Lower lobe of right lung (tissue), 2 donors: ENCODE measurements at regions not wholly inside any gene's neighbourhood (a gene's known extent, or its start where the extent isn't known, plus 50 kb on each side); places are given as distances from the start of the nearest gene placed in this dataset.

ENCODE experiments used
- ATAC-seq, 2 donors: fragments of 200-7000 bp; cut with Tn5 transposase; one replicate each; pipeline ENCODE4 v1.9.1; 2020 to 2022; ENCODE audit warnings: mild to moderate bottlenecking in 2 of 2, moderate library complexity in 2 of 2
- DNase-seq: peaks from one replicate; pipeline ENCODE4 v3.0.0-alpha.2; 2020
- H3K27ac ChIP-seq: fragments of 200-600 bp; one replicate; pipeline ENCODE4 v1.8.0; 2022
- H3K27me3 ChIP-seq: fragments of 200-600 bp; one replicate; pipeline ENCODE4 v1.8.0; 2022; ENCODE audit warnings: low read depth
- H3K36me3 ChIP-seq: fragments of 200-600 bp; one replicate; pipeline ENCODE4 v1.8.0; 2022; ENCODE audit warnings: mild to moderate bottlenecking
- H3K4me1 ChIP-seq: fragments of 200-600 bp; one replicate; pipeline ENCODE4 v1.8.0; 2022
- H3K4me3 ChIP-seq: fragments of 200-600 bp; one replicate; pipeline ENCODE4 v1.8.0; 2022; ENCODE audit warnings: mild to moderate bottlenecking
- H3K9me3 ChIP-seq: fragments of 200-600 bp; one replicate; pipeline ENCODE4 v1.8.0; 2022
- intact Hi-C: fragments of 100-400 bp; cut with DNase I; formaldehyde crosslinking; loops from one replicate; pipeline ENCODE4 v1.11.0; 2022
- TF ChIP-seq, protein P1 (sequence below): fragments of 200-600 bp; IDR thresholded peaks from one replicate; pipeline ENCODE4 v1.8.0; 2022; ENCODE audit warnings: antibody characterized with exemption, mild to moderate bottlenecking
- donor health status: DM: no; HTN: yes; CAD: no; lungs with severe emphysema.

DNA sequence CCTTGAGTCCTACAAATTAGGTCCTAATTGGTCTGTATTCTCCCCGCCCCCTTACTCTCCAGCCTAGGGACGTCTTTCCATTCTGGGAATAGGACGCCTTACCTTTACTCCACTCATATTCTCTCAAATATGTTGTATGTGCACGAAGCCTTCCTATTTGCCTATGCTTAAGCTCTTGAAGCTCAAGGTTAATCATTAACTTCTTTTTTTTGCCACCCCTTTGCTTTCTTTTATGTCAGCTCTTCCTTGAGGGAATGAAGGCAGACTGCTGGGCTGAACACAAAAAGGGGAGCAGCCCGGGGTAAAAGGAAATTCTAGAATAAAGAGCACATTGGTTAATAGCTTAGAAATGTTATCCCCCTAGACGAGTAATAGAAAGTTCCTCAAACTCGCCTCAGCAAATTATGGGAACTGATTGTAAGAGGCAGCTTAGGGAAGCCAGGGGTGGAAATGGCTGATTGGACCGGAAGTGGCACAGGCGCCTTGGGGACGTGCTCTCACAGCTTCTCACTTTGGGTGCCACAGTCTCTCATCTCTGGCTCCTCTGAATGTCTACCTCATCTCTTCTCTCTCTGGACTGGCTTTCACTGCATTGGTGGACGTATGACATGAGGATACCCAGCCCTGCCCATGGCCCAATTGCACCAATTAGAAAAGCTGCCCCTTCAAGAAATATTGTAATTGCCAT, 122.3 kb upstream of the IL12B start:
- intact Hi-C loops = no loop called here
- peak; percentile 26 to 44 for ATAC-seq
- no peaks in the 10 kb centered on the region for H3K9me3 ChIP-seq

DNA sequence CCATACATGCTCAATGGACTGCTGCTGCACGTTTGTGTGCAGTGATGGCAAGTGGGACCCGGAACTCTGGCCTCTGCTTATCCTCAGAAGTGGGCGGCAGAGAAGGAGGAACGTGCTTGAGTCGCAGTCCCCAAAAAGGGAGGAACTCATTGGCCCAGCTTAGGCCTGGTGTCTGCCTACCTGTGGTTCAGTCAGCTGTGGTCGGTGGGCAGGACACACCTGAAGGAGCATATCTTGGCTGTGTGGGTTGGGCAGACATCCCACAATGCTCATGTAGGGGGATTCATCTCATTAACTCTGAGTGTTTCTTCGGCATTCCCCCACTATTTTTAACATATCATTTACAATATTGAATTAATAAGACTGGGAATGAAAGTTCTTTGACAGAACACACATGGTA, 122.9 kb upstream of the IL12B start:
- TF ChIP-seq, protein P1, sequence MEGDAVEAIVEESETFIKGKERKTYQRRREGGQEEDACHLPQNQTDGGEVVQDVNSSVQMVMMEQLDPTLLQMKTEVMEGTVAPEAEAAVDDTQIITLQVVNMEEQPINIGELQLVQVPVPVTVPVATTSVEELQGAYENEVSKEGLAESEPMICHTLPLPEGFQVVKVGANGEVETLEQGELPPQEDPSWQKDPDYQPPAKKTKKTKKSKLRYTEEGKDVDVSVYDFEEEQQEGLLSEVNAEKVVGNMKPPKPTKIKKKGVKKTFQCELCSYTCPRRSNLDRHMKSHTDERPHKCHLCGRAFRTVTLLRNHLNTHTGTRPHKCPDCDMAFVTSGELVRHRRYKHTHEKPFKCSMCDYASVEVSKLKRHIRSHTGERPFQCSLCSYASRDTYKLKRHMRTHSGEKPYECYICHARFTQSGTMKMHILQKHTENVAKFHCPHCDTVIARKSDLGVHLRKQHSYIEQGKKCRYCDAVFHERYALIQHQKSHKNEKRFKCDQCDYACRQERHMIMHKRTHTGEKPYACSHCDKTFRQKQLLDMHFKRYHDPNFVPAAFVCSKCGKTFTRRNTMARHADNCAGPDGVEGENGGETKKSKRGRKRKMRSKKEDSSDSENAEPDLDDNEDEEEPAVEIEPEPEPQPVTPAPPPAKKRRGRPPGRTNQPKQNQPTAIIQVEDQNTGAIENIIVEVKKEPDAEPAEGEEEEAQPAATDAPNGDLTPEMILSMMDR = no peak
- no peak overlapping the region for H3K27ac ChIP-seq
- H3K4me1 ChIP-seq = peaks cover 23% of the 10 kb centered on the region
- no peaks in the 10 kb centered on the region for H3K36me3 ChIP-seq
- H3K27me3 ChIP-seq = no peaks in the 10 kb centered on the region
- no peak overlapping the region for H3K4me3 ChIP-seq
- intact Hi-C loops = no loop called here
- no peak for ATAC-seq
- no peaks in the 10 kb centered on the region for H3K9me3 ChIP-seq
- DNase-seq = no peak

More for the DNA sequence above, 122.3 kb upstream of the IL12B start:
- H3K27ac ChIP-seq = no peak overlapping the region
- peaks cover 23% of the 10 kb centered on the region for H3K4me1 ChIP-seq
- no peak for DNase-seq
- TF ChIP-seq, protein P1 = no peak
- H3K27me3 ChIP-seq = no peaks in the 10 kb centered on the region
- no peak overlapping the region for H3K4me3 ChIP-seq
- H3K36me3 ChIP-seq = no peaks in the 10 kb centered on the region

DNA sequence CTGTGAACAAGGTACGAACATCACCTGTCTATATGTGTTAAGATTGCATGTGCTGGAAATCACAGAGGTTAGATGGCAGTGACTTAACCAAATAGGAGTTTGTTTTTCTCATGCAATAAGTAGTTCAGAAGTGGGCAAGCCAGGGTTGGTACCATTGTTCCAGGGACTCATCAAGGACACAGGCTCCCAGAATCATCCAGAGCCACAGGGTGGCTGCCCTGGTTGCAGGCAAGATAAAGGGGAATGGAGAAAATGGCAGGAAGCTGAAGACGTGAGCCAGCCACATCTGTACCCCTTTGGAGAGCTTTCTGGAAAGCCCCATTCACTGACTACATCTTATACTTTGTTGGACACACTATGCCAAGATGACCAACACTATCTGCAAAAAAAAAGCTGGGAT, 126.0 kb upstream of the IL12B start:
- ATAC-seq (no peak), DNase-seq (no peak)
- TF ChIP-seq, protein P1 = no peak
- Histone ChIP-seq H3K9me3 (no peaks in the 10 kb centered on the region), H3K4me1 (peaks cover 14% of the 10 kb centered on the region), H3K36me3 (no peaks in the 10 kb centered on the region), H3K4me3 (no peak overlapping the region), H3K27ac (no peak overlapping the region), H3K27me3 (no peaks in the 10 kb centered on the region)
- intact Hi-C loops = no loop called here

DNA sequence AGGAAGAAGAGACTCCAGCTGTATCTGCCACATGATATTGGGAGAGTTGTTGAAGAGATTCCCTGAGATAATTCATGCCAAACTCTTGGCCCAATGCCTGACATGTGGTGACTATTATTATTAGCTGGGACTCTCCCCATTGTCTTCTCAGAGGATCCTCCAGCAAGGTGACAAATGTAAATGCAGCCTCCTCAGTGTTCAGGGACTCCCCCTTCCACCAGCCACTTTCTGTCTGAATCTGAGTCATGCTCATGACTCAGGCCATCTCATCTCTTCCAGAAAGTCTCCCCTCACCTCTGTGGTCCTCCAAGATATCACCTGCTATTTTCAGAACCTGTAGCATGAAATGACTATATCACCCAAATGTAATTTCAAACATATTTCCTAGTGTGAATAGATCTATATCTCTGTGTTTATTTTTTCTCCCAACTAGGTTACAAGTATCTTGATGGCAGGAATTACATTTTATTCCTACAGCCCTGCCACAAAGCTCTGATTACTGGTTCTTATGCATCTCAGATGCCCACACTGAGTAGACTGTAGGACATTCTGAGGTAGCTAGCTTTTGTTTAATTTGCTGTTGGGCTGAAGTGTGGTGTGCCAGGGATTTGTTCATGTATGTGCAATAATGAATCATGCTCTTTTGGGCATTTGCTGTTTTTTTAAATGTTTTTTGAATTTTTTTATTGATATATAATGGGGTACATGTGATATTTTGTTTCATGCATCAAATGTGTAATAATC, 126.6 kb upstream of the IL12B start:
- no peak overlapping the region for H3K27ac ChIP-seq
- intact Hi-C loops = no loop called here
- peaks cover 8% of the 10 kb centered on the region for H3K4me1 ChIP-seq
- TF ChIP-seq, protein P1 = no peak
- ATAC-seq = peak in 1 of 2 donors; percentile 26
- H3K4me3 ChIP-seq = no peak overlapping the region
- H3K9me3 ChIP-seq = no peaks in the 10 kb centered on the region
- no peaks in the 10 kb centered on the region for H3K27me3 ChIP-seq
- H3K36me3 ChIP-seq = no peaks in the 10 kb centered on the region
- DNase-seq = no peak

DNA sequence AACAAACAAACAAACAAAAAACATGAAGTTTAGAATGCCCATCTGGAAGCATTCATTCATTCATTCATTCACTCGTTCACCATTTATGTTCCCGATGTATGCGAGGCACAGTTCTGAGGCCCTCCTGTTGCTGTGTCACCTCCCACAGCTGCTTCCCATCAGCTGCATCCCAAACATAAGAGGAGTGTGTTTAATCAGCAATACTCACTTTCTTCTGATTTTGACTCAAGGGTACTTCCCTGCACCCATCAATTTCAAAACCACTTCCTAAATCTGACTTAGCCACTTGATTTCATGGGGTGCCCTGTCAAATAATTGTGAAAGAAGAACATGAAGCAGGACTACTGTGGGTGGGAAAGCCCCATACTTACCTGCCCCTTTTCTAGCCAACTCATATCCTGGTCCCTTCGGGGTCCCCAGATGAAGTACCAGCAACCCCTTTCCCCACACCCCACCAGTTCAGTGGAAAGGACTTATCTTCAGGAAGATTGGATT, 128.0 kb upstream of the IL12B start:
- intact Hi-C loops = no loop called here
- Histone ChIP-seq H3K4me1 (no peaks in the 10 kb centered on the region), H3K36me3 (no peaks in the 10 kb centered on the region), H3K4me3 (no peak overlapping the region), H3K9me3 (no peaks in the 10 kb centered on the region), H3K27ac (no peak overlapping the region), H3K27me3 (no peaks in the 10 kb centered on the region)
- ATAC-seq (no peak), DNase-seq (no peak)
- TF ChIP-seq, protein P1 = no peak
